ENCODE measurements at regions not wholly inside any gene's neighbourhood (a gene's known extent, or its start where the extent isn't known, plus 50 kb on each side); places are given as distances from the start of the nearest gene placed in this dataset.

DNA sequence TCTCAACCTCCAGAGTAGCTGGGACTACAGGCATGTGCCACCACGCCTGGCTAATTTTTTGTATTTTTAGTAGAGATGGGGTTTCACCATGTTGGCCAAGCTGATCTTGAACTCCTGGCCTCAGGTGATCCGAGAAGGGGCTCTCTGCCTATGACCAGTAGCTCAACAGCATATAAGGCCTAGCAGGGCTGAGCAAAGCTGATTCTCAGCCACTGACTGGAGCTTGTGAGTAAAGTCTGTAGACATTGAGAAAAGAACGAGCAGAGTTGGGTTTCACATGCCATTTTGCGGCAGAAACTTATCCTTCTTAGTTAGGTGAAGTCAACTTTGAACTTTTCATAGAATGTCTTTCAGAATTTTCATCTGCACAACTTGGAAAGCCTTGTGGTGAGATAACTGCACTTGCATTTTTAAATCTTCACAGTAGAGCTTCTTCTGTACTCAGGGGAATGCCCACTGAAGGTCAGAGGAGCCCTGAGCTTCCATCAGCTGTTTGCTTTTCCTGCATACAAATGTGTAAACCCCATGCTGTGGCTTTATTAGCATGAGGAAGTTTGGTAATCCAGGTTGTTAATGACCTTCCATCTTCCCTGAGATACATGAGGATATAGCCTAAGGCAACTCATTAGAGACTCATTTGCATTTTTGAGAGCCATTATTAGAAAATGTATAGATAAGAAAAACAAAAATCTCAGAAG lies 602.4 kb downstream of the METTL4 start:
- H3K27ac ChIP-seq (ENCODE audit: low read depth in 1 of 2, low read length in 2 of 2), result no peak overlapping the region
- Mint-ChIP-seq H3K36me3 (ENCODE audit: low read depth) (no peaks in the 10 kb centered on the region), H3K27ac (no peak overlapping the region), H3K27me3 (no peaks in the 10 kb centered on the region), H3K9me3 (peaks cover 3% of the 10 kb centered on the region), H3K4me1 (ENCODE audit: low read depth) (no peaks in the 10 kb centered on the region), H3K4me3 (no peak overlapping the region)
- TF ChIP-seq, protein P1, sequence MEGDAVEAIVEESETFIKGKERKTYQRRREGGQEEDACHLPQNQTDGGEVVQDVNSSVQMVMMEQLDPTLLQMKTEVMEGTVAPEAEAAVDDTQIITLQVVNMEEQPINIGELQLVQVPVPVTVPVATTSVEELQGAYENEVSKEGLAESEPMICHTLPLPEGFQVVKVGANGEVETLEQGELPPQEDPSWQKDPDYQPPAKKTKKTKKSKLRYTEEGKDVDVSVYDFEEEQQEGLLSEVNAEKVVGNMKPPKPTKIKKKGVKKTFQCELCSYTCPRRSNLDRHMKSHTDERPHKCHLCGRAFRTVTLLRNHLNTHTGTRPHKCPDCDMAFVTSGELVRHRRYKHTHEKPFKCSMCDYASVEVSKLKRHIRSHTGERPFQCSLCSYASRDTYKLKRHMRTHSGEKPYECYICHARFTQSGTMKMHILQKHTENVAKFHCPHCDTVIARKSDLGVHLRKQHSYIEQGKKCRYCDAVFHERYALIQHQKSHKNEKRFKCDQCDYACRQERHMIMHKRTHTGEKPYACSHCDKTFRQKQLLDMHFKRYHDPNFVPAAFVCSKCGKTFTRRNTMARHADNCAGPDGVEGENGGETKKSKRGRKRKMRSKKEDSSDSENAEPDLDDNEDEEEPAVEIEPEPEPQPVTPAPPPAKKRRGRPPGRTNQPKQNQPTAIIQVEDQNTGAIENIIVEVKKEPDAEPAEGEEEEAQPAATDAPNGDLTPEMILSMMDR (IDR thresholded peaks at IDR 0.05), result no peak
- H3K4me1 ChIP-seq (ENCODE audit: insufficient read depth, low read length), result no peaks in the 10 kb centered on the region
- ChIA-PET POLR2A (no interaction called here), CTCF (no interaction called here)
- no peak overlapping the region for H3K4me3 ChIP-seq (ENCODE audit: low read length)
- ATAC-seq (ENCODE audit: poor library complexity), result no peak
- intact Hi-C loops (cut with DNase I, micrococcal nuclease), result no loop called here
- no peak for DNase-seq
- no peaks in the 10 kb centered on the region for H3K36me3 ChIP-seq (ENCODE audit: insufficient read depth, low read length)
- H3K9me3 ChIP-seq (ENCODE audit: control insufficient read depth in 1 of 2, insufficient read depth in 1 of 2, low read length in 2 of 2), result no peaks in the 10 kb centered on the region
- no peaks in the 10 kb centered on the region for H3K27me3 ChIP-seq (ENCODE audit: control insufficient read depth in 1 of 2, insufficient read depth in 2 of 2, low read length in 2 of 2)

DNA sequence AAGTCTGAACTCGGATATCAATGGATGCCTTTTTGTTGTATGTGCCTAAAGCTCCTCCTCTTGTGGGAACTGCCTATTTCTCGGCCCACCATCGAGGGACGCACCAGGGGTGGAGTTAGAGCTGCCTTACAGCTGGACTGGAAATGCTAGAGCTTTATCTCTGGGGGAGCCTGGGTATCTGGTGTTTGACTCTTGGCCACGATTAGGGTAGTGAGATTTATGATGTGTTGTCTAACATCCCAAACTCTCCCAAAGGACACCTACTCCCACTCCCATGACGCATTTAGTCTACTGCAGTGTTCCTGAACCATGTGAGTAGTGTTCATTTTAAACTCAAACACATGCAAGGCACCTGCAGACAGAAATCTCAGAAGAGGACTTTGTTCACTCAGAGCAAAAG lies 594.8 kb downstream of the METTL4 start:
- TF ChIP-seq, protein P1 (IDR thresholded peaks at IDR 0.05), result no peak
- DNase-seq (no peak), ATAC-seq (ENCODE audit: poor library complexity) (no peak)
- no peaks in the 10 kb centered on the region for H3K9me3 ChIP-seq (ENCODE audit: control insufficient read depth in 1 of 2, insufficient read depth in 1 of 2, low read length in 2 of 2)
- no peaks in the 10 kb centered on the region for H3K36me3 Mint-ChIP-seq (ENCODE audit: low read depth)
- intact Hi-C loops (cut with DNase I, micrococcal nuclease), result no loop called here
- H3K27me3 Mint-ChIP-seq, result no peaks in the 10 kb centered on the region
- no peaks in the 10 kb centered on the region for H3K4me1 ChIP-seq (ENCODE audit: insufficient read depth, low read length)
- H3K4me3 ChIP-seq (ENCODE audit: low read length), result no peak overlapping the region
- no peaks in the 10 kb centered on the region for H3K4me1 Mint-ChIP-seq (ENCODE audit: low read depth)
- H3K27ac Mint-ChIP-seq, result no peak overlapping the region
- no peaks in the 10 kb centered on the region for H3K36me3 ChIP-seq (ENCODE audit: insufficient read depth, low read length)
- no peak overlapping the region for H3K27ac ChIP-seq (ENCODE audit: low read depth in 1 of 2, low read length in 2 of 2)
- peaks cover 7% of the 10 kb centered on the region for H3K9me3 Mint-ChIP-seq
- H3K27me3 ChIP-seq (ENCODE audit: control insufficient read depth in 1 of 2, insufficient read depth in 2 of 2, low read length in 2 of 2), result no peaks in the 10 kb centered on the region
- CTCF ChIA-PET, result no interaction called here
- no peak overlapping the region for H3K4me3 Mint-ChIP-seq
- POLR2A ChIA-PET, result no interaction called here

DNA sequence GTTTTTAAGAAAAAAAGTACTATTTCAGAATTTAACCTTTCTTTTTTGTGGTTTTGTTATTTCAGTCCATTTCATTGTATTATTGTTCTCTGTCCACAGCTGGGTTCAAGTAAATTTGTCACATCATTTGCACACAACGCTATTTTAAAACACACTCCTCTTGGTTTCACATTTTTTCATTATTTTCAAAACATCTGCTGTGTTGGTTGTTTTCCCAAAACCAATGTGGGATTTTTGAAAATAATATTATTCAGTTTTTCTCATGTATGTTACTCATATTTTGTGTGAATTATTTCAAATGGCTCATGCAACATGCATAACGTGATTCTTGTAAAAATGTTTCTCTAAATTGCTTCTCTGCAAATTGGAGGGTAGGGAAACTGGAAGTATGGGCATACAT lies 589.2 kb downstream of the METTL4 start:
- Mint-ChIP-seq H3K4me3 (no peak overlapping the region), H3K36me3 (ENCODE audit: low read depth) (no peaks in the 10 kb centered on the region), H3K27ac (no peak overlapping the region), H3K9me3 (peaks cover 4% of the 10 kb centered on the region), H3K27me3 (peaks cover 13% of the 10 kb centered on the region), H3K4me1 (ENCODE audit: low read depth) (no peaks in the 10 kb centered on the region)
- DNase-seq (no peak), ATAC-seq (ENCODE audit: poor library complexity) (no peak)
- Histone ChIP-seq H3K4me3 (ENCODE audit: low read length) (no peak overlapping the region), H3K27me3 (ENCODE audit: control insufficient read depth in 1 of 2, insufficient read depth in 2 of 2, low read length in 2 of 2) (no peaks in the 10 kb centered on the region), H3K36me3 (ENCODE audit: insufficient read depth, low read length) (no peaks in the 10 kb centered on the region), H3K4me1 (ENCODE audit: insufficient read depth, low read length) (no peaks in the 10 kb centered on the region), H3K27ac (ENCODE audit: low read depth in 1 of 2, low read length in 2 of 2) (no peak overlapping the region), H3K9me3 (ENCODE audit: control insufficient read depth in 1 of 2, insufficient read depth in 1 of 2, low read length in 2 of 2) (no peaks in the 10 kb centered on the region)
- TF ChIP-seq, protein P1 (IDR thresholded peaks at IDR 0.05), result no peak
- intact Hi-C loops (cut with DNase I, micrococcal nuclease), result no loop called here
- ChIA-PET POLR2A (no interaction called here), CTCF (no interaction called here)
